ENCODE measurements at regions not wholly inside any gene's neighbourhood (a gene's known extent, or its start where the extent isn't known, plus 50 kb on each side); places are given as distances from the start of the nearest gene placed in this dataset.

DNA sequence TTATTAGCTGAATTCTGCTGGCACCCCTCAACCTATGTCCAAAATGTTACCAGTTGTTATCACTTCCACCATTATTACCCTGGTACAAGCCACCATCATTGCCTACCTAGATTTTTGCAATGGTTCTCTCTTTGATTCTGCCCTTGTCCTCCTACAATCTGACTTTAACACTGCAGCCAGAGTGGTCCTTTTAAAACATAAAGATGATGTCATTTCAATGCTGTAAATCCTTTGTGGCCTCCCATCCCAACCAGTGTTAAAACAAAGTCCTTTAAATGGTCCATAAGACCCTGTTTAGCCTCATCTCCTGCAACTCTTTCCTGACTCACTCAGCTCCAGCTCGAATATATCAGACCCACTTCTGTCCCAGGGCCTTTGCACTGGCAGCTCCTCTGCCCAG, 54.9 kb upstream of the FSTL4 start:
- Histone ChIP-seq H3K9me1 (ENCODE audit: control insufficient read depth, extremely low read depth, insufficient read depth, low read length) (no peaks in the 10 kb centered on the region), H3K27me3 (ENCODE audit: control insufficient read depth, extremely low read depth, insufficient read depth, low read length) (peaks cover 3% of the 10 kb centered on the region), H3K79me2 (ENCODE audit: control insufficient read depth, insufficient read depth, low read length) (no peaks in the 10 kb centered on the region), H3K4me1 (ENCODE audit: control insufficient read depth, extremely low read depth, insufficient read depth, low read length) (peaks cover 22% of the 10 kb centered on the region), H3K27ac (ENCODE audit: control insufficient read depth, insufficient read depth, low read length) (no peak overlapping the region), H3K4me3 (ENCODE audit: control insufficient read depth in 2 of 3, extremely low read depth in 1 of 3, insufficient read depth in 2 of 3, low read depth in 1 of 3, low read length in 3 of 3) (no peak overlapping the region), H3K4me2 (ENCODE audit: control insufficient read depth, extremely low read depth, insufficient read depth, low read depth, low read length) (no peak overlapping the region), H3K9me3 (ENCODE audit: control insufficient read depth, low read depth, low read length) (peaks cover 7% of the 10 kb centered on the region), H2AFZ (ENCODE audit: control insufficient read depth, low read length) (no peak overlapping the region), H4K20me1 (ENCODE audit: control insufficient read depth, extremely low read depth, insufficient read depth, low read length) (no peaks in the 10 kb centered on the region), H3K9ac (ENCODE audit: control insufficient read depth, extremely low read depth, insufficient read depth, low read length) (no peak overlapping the region), H3K36me3 (ENCODE audit: control insufficient read depth in 2 of 2, extremely low read depth in 1 of 2, insufficient read depth in 2 of 2, low read length in 2 of 2) (no peaks in the 10 kb centered on the region)
- no peak for FAIRE-seq
- dilution Hi-C loops (cut with MboI; ENCODE audit: extremely low pct_ligation_motif_present, low sequenced_read_pairs), result no loop called here
- TF ChIP-seq, protein P1, sequence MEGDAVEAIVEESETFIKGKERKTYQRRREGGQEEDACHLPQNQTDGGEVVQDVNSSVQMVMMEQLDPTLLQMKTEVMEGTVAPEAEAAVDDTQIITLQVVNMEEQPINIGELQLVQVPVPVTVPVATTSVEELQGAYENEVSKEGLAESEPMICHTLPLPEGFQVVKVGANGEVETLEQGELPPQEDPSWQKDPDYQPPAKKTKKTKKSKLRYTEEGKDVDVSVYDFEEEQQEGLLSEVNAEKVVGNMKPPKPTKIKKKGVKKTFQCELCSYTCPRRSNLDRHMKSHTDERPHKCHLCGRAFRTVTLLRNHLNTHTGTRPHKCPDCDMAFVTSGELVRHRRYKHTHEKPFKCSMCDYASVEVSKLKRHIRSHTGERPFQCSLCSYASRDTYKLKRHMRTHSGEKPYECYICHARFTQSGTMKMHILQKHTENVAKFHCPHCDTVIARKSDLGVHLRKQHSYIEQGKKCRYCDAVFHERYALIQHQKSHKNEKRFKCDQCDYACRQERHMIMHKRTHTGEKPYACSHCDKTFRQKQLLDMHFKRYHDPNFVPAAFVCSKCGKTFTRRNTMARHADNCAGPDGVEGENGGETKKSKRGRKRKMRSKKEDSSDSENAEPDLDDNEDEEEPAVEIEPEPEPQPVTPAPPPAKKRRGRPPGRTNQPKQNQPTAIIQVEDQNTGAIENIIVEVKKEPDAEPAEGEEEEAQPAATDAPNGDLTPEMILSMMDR (optimal IDR thresholded peaks at IDR 0.05 in 1 of 3, IDR thresholded peaks at IDR 0.05 in 1 of 3, conservative IDR thresholded peaks at IDR 0.05 in 1 of 3; ENCODE audit: extremely low read depth in 1 of 3, insufficient read depth in 2 of 3, low read length in 3 of 3), result no peak
- TF ChIP-seq EZH2 (IDR thresholded peaks at IDR 0.05; ENCODE audit: low read length), result no peak
- no peak for DNase-seq (ENCODE audit: low read depth, low spot score)

DNA sequence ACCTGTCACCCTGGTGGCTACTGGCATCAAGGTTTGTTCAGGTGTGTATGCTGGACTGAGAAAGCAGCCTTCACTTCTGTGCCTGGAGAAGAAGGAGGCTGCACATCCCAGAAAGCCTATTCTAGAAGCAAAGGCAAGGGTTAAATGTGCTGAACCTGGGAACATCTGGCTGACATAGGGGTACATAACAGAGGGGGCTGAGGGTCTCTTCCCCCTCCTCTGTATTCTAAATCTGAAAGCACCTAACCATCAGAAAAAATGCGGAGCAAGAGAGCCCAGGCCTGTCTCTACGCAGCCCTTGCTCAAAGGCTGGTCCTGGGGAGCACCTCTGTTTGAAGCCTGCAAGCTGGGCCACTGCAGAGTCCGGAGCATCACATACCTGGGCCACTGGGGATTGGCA, 53.2 kb upstream of the FSTL4 start:
- Histone ChIP-seq H3K9ac (ENCODE audit: control insufficient read depth, extremely low read depth, insufficient read depth, low read length) (no peak overlapping the region), H3K4me2 (ENCODE audit: control insufficient read depth, extremely low read depth, insufficient read depth, low read depth, low read length) (no peak overlapping the region), H3K79me2 (ENCODE audit: control insufficient read depth, insufficient read depth, low read length) (no peaks in the 10 kb centered on the region)

More for the DNA sequence above, 53.2 kb upstream of the FSTL4 start:
- Histone ChIP-seq H3K36me3 (ENCODE audit: control insufficient read depth in 2 of 2, extremely low read depth in 1 of 2, insufficient read depth in 2 of 2, low read length in 2 of 2) (no peaks in the 10 kb centered on the region), H3K27ac (ENCODE audit: control insufficient read depth, insufficient read depth, low read length) (no peak overlapping the region), H2AFZ (ENCODE audit: control insufficient read depth, low read length) (no peak overlapping the region), H4K20me1 (ENCODE audit: control insufficient read depth, extremely low read depth, insufficient read depth, low read length) (no peaks in the 10 kb centered on the region), H3K4me3 (ENCODE audit: control insufficient read depth in 2 of 3, extremely low read depth in 1 of 3, insufficient read depth in 2 of 3, low read depth in 1 of 3, low read length in 3 of 3) (no peak overlapping the region), H3K27me3 (ENCODE audit: control insufficient read depth, extremely low read depth, insufficient read depth, low read length) (peaks cover 3% of the 10 kb centered on the region), H3K9me3 (ENCODE audit: control insufficient read depth, low read depth, low read length) (peaks cover 2% of the 10 kb centered on the region), H3K9me1 (ENCODE audit: control insufficient read depth, extremely low read depth, insufficient read depth, low read length) (no peaks in the 10 kb centered on the region), H3K4me1 (ENCODE audit: control insufficient read depth, extremely low read depth, insufficient read depth, low read length) (peaks cover 22% of the 10 kb centered on the region)
- TF ChIP-seq EZH2 (IDR thresholded peaks at IDR 0.05; ENCODE audit: low read length), result no peak
- TF ChIP-seq, protein P1 (optimal IDR thresholded peaks at IDR 0.05 in 1 of 3, IDR thresholded peaks at IDR 0.05 in 1 of 3, conservative IDR thresholded peaks at IDR 0.05 in 1 of 3; ENCODE audit: extremely low read depth in 1 of 3, insufficient read depth in 2 of 3, low read length in 3 of 3), result no peak
- FAIRE-seq, result no peak
- DNase-seq (ENCODE audit: low read depth, low spot score), result no peak
- dilution Hi-C loops (cut with MboI; ENCODE audit: extremely low pct_ligation_motif_present, low sequenced_read_pairs), result no loop called here
